Fibroblast of the aortic adventitia (primary cell): ENCODE measurements at regions not wholly inside any gene's neighbourhood (a gene's known extent, or its start where the extent isn't known, plus 50 kb on each side); places are given as distances from the start of the nearest gene placed in this dataset.

Experiments
- DNase-seq: peaks from one replicate; pipeline ENCODE4 v3.0.0-alpha.2; 2010; ENCODE audit warnings: low read depth
- H3K4me3 ChIP-seq: 2 replicates; pipeline ENCODE4 v1.5.1; 2011; ENCODE audit warnings: low read depth, mild to moderate bottlenecking, control low read depth, low read length, moderate library complexity
- CTCF ChIP-seq: IDR thresholded peaks from 2 replicates; pipeline ENCODE4 v1.5.1; 2011; ENCODE audit warnings: mild to moderate bottlenecking, low read length, control low read depth, inconsistent platforms; ENCODE audit not compliant: insufficient read depth

- H3K4me3 ChIP-seq = no peak overlapping the region
- DNase-seq = no peak
- TF ChIP-seq CTCF = no peak
These were observed 158.4 kb upstream of the CHRNA7 start for GRCh38 chr15:31871887-31872281.

- DNase-seq = no peak
- no peak overlapping the region for H3K4me3 ChIP-seq
- no peak for TF ChIP-seq CTCF
These were observed 143.1 kb upstream of the CHRNA7 start for GRCh38 chr15:31887246-31887645.

GRCh38 chr15:31892513-31892912 is 137.8 kb upstream of the CHRNA7 start:
- no peak for DNase-seq
- TF ChIP-seq CTCF = no peak
- no peak overlapping the region for H3K4me3 ChIP-seq

DNA sequence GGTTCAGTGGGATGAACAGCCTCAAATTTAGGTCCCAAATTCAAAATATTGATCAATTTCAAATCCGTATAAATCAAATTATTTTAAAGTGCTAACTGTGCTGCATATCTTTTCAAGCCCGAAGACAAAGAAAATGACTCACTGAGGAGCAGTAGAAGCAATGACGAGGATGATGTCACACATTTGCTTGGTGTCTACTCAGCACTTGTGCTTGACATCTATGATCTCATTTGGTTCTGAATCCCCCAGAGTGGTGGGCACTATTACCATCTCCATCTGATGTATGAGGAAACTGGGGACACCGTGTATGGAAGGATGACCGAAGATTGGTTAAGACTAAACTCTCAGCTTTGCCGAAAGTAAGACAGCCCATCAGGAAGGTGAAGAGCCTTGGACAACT is 136.5 kb upstream of the CHRNA7 start:
- TF ChIP-seq CTCF = no peak
- H3K4me3 ChIP-seq = no peak overlapping the region

GRCh38 chr15:31897746-31898145 is 132.6 kb upstream of the CHRNA7 start:
- TF ChIP-seq CTCF = no peak
- DNase-seq = no peak
- H3K4me3 ChIP-seq = no peak overlapping the region

More for the DNA sequence above, 136.5 kb upstream of the CHRNA7 start:
- no peak for DNase-seq

GRCh38 chr15:31901501-31901900 is 128.8 kb upstream of the CHRNA7 start:
- H3K4me3 ChIP-seq = no peak overlapping the region
- no peak for DNase-seq
- TF ChIP-seq CTCF = no peak

DNA sequence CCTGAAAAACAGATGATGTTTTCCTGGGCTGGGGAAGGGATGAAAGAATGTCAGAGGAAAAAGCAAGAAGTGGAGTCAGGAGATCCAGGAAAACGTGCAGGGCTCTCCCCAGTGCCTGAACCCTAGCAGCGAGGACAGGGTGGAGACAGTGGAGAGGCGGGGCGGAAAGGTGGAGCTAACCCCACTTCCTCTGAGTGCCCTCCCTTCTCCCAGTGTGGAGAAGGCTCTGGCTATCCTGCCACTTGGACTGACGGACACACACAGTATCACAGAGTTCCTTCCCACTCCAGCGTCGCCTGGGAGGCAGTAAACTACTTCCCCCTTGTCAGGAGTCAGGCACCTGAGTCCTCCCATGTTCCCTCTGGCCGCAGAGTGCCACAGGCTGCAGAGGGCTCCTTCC is 125.3 kb upstream of the CHRNA7 start:
- TF ChIP-seq CTCF = no peak
- H3K4me3 ChIP-seq = no peak overlapping the region
- no peak for DNase-seq
